DMS53 treated with DMSO at 0.1 percent for 48 hours (cell line): ENCODE measurements at regions not wholly inside any gene's neighbourhood (a gene's known extent, or its start where the extent isn't known, plus 50 kb on each side); places are given as distances from the start of the nearest gene placed in this dataset.
A peak's percentile ranks its signal among the peaks of the same experiment; 100 is the strongest.

Experiments
- DNase-seq: peaks from one replicate; lab custom pipeline; 2025; ENCODE audit not compliant: unreplicated experiment; lab: John Stamatoyannopoulos, UW

GRCh38 chr11:109041876-109042275 lies 377.0 kb downstream of the DDX10 start:
- DNase-seq, result no peak

DNA sequence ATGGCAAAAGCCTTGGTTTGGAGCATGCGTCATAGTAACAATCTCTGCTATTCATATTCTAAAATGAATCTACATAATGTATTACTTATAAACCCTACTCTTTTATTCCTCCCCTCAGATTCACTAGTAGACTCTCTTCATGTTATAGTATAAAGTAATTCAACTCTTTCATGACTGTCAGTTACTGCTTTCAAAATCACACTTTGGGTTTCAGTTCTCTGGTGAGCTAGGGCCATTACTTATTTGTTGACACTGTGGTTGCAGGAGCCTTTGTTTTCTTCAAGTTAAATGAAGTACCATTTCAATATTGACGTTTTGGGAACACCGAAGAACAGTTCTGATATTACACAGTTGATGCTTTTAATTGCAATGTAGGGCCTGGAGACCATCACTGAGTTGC lies 378.4 kb downstream of the DDX10 start:
- DNase-seq, result no peak

- no peak for DNase-seq
Measured at GRCh38 chr11:109046284-109046992, 375.6 kb upstream of the C11orf87 start.

DNA sequence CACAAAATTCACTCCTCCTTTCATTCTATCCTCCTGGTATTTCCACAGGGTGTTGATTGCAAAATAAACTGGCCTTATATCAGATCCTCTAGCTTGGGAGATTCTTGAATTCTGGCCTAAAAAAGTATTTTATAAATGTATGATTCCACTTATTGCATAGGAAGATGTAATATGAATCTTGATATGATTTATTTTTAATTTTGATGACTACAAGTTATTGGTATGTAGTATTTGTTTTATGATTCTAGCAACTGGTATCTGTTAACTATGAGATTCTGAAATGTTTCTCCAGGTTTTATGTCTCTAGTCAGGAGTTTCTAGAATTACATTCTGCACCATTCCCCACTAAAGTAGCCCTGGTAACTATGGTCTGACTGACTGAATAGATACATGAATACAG lies 373.9 kb upstream of the C11orf87 start:
- DNase-seq, result no peak

- no peak for DNase-seq
Measured at GRCh38 chr11:109051200-109051599, 370.8 kb upstream of the C11orf87 start.

- DNase-seq, result no peak
Measured at GRCh38 chr11:109059402-109059801, 362.6 kb upstream of the C11orf87 start.

DNA sequence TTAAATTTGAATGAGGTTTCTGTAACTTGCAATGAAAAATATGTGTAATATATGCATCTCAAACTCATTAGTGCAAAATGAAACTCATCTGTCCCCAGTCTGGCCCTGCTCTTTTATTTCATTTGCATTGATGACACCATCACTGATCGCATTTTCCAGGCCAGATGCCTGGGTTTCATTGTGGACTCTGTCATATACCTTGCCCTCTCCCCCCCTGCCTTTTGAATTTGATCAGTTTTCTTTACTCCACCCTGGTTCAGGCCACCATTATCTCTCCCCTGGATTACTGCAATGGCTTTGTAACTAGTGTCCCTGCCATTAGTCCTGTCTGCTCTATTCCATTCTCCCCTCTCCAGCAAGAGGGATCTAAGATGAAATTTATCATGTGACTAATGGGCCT lies 360.6 kb upstream of the C11orf87 start:
- DNase-seq, result no peak

DNA sequence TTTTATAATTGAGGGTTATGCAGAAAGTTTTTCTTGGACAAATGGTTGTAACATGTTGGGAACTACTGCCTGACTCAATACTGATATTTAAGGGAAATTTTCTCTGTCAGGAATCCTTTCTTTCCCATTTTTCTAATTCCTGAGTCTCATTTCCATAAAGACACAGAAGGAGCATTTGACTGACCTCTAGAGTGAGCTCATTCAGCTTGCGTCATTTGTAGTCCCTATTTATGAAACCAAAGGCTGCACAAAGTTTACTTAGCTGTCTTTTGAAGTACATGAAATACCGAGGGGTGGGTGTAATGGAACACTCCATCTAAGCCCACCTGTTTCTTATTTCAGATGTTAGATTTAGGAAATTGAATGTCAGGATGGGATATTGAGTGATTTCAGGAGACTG lies 359.5 kb upstream of the C11orf87 start:
- DNase-seq, result no peak

- DNase-seq, result no peak
Measured at GRCh38 chr11:109062871-109063270, 359.1 kb upstream of the C11orf87 start.

GRCh38 chr11:109064618-109065311 lies 357.2 kb upstream of the C11orf87 start:
- peak; percentile 14 for DNase-seq

- DNase-seq, result no peak
Measured at GRCh38 chr11:109071262-109071661, 350.7 kb upstream of the C11orf87 start.

GRCh38 chr11:109071712-109072524 lies 350.1 kb upstream of the C11orf87 start:
- DNase-seq, result no peak

DNA sequence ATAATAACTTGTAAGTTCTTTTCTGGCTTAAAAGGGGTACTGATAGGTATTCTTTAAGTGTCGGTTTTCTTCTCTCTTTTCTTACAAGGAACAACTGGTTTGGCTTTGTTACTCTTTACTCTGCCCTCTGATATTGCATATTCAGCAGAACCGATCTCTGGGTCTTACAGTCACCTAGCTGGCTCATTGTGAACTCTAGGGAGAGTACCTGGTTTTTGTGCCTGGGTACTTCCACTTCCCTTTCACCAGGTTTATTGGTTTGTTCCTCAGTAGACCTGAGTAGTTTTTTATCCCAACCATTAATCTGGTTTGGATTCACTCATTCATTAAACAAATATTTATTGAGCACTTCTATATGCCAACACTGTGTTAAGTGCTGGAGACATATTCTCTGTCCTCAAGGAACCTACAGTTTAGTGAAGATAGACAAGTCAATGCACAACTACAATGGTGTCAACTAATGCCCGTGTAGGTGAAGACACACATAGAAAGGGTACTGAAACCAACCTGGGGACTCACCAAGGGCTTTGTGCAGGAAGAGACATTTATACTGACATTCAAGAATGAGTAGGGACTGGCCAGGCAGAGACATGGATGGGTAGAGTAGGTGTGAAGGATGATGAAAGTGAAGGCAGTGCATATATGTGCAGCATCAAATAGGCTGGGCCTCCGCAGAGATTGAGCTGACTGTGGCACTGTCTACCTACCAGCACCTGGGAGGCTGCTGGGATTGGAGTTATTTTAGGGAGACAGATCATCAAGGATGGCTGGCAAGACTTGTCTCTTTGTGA lies 348.8 kb upstream of the C11orf87 start:
- DNase-seq, result no peak

DNA sequence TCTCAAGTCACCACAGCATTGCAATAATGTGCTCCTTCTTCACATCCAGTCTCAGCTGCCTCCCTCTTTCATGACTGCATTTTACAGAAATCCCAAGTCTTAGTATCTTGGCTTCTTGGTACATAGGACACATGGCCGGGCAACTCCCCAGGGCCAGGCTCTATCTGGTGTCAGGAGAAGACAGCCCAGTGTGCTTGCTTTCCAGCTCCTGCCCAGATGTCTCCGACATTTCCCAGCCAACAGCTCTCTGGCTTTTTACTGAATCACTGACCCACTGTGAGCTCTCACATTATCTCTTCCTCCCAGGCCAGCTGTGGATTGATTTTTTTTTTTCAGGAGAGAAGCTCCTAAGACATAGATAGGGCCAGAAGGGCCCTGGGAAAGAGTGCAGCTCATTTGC lies 346.0 kb upstream of the C11orf87 start:
- no peak for DNase-seq

- DNase-seq, result no peak
Measured at GRCh38 chr11:109076870-109077269, 345.1 kb upstream of the C11orf87 start.

DNA sequence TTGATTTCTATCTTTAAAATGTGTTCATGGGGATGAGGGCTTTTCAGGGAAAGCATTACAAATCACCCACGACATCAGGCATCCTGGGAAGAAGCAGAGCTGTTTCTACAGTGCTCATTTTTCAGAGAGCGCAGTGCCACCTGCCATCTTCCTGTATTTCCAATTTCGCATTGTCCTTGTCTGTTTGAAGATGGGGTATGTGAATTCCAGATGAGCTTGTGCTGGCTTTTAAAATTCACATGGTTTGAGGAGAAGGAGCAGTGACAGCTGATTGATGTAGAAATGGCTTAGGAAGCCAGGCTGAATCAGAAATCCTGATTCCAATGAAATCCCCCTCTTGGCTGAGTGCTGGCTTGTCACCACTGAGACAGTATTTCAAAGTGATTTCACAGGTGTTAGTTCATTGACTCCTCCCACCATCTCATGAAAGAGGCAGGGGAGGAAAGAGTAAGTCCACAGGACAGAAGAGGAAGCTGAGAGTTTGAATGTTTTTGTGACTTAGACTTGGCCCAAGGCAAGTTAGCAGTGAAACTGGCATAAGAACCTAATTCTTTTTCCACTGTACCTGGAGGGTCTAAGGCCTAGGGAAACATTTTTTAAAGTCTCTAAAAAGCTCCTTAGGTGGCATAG lies 344.6 kb upstream of the C11orf87 start:
- no peak for DNase-seq

DNA sequence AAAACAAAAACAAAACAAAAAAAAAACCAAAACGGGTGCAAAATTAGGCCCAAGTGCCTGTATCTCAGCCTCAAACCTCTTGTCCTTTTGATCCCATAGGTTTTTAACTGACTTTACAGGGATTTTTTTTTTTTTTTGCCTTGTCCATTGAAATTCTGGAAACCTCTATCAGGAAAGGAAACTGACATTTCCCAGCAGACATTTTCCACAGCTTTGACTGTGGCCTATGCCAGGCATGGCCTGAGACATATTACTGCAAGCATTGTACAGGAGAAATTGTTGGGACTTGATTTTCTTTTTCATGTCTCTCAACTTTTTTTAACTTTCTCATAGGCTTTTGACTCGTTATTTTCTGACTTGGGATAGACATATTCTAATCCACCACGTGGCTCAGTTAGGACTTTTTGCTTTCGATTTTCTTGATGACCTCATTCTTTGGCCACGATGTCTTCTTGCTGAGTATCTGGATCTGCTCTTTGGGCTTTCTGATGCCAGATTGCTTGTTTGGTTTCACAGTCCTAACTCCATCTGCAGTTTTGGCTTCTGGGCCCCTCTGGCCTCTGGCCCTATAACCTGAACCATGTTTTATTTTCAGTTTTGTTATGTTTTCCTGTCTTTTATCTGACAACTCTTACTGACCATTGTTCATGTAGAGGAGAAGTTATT lies 336.1 kb upstream of the C11orf87 start:
- no peak for DNase-seq

DNA sequence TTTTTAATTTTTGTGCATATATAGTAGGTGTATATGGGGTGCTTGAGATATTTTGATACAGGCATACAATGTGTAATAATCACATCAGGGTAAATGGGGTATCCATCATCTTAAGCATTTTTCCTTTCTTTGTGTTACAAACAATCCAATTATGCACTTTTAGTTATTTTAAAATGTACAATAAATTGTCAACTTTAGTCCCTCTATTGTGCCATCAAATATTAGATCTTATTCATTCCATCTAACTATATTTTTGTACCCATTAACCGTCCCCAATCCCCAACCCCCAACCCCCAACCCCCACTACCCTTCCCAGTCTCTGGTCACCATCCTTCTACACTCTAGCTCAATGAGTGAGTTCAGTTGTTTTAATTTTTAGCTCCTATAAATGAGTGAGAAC lies 335.1 kb upstream of the C11orf87 start:
- no peak for DNase-seq

- no peak for DNase-seq
Measured at GRCh38 chr11:109088086-109088485, 333.9 kb upstream of the C11orf87 start.

DNA sequence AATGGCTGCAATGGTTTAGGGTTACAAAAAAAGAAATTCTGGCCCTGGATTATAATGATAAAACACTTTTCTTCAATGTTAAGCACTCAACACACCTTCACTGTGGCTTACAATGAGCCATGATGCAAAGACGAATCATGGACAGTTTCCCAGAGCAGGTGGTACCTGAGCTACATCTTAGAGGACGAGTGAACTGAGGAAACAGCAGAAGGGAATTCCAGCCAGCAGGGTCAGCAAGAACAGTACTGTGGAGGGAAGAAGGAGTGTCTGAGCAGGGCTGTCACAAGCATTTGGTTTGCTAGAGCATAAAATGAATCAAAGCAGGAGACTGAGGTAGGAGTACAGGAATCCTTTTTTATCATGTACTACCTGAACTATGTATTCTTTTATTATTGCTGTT lies 332.8 kb upstream of the C11orf87 start:
- DNase-seq, result no peak
